Posterior cingulate gyrus (tissue), 11 donors: ENCODE measurements at regions not wholly inside any gene's neighbourhood (a gene's known extent, or its start where the extent isn't known, plus 50 kb on each side); places are given as distances from the start of the nearest gene placed in this dataset.
"Not testable (repeated sequence)": the region's sequence is repeated elsewhere in the genome, so short reads cannot be mapped to it uniquely, and the experiment has no call there.

Experiments
- DNase-seq, 10 donors: peaks; one replicate each; pipeline versions ENCODE4 v3.0.0 to v3.0.0-alpha.2; 2020 to 2021; ENCODE audit warnings: mixed read lengths in 3 of 10
- intact Hi-C: fragments of 100-400 bp; cut with DNase I; formaldehyde crosslinking; loops from one replicate; pipeline ENCODE4 v1.15.1; 2023

DNA sequence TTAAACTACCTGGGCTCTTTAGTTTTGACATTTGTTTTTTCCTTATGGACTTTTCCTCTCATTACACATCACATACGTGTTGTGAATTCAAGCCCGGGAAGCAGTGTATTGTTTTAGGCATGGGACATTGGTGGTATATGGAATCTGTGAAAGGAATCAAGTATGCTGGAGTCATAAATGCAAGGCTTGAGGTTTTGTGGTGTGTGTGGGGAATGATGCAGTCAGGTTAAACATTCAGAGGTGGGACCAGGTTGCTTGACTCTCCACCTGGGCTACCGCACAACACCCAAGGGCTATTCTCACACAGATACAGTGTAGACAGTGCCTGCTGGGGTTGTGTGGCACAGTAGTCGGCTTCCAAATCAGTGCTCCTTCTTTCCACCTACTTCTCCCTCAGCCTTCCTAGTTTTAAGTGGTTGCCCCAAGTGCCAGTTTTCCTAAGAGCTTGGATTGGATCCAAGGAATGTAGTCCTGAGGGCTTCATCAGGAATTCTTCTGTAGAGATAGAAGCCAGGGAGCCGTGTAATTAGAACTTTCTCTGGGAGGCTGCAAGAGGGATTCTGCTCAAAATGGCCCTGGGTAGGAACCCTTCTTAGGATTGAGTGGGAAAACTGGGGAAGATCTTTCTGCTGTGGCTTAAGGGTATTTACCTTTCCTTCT is 243.7 kb downstream of the C12orf75 start:
- DNase-seq: no peak
- intact Hi-C loops: no loop called here

DNA sequence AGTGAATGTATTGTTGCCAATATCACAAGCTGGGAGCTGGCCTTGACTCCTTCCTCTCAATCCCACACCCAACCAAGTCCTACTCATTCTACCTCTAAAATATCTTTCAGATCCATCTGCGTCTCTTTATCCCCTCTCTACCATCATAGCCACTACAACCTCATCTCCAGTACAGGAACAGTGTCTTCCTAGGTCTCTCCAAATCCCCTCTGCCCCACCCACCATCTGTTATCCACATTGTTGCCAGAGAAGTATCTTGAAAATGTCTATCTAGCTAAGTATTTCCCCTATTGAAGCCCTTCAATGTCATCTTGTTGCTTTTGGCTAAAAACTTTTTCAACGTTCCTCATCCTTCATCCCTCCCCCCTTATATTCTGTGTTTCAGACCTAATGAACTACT is 244.7 kb downstream of the C12orf75 start:
- intact Hi-C loops: no loop called here
- DNase-seq: no peak

- intact Hi-C loops: no loop called here
- DNase-seq: no peak
Observed at GRCh38 chr12:105576261-105576660, 245.8 kb downstream of the C12orf75 start.

DNA sequence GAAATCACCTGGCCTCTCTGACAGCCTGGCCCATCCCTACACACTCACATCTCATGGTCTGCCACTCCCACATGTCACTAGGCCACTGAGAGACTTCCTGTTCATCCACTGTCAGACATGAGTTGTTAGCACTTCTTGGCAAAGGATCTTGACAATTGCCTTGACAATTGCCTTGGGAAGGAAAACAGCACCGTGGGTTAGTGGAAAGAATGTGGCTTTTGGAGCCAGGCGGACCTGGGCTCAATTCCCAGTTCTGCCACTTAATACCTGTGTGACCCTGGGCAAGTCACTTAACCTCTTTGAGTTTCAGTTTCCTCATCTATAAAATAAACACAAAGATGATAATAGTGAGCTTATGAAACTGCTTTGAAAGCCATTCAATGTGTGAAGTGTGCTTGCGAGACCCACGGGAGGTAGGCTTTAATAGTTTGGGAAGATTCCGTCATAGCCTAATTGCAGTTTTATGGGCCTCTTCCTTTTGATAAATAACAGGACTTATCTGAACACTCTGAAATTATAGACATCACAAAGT is 250.4 kb downstream of the C12orf75 start:
- DNase-seq: no peak
- intact Hi-C loops: no loop called here

GRCh38 chr12:105581420-105581819 is 250.9 kb downstream of the C12orf75 start:
- intact Hi-C loops: no loop called here
- no peak for DNase-seq

DNA sequence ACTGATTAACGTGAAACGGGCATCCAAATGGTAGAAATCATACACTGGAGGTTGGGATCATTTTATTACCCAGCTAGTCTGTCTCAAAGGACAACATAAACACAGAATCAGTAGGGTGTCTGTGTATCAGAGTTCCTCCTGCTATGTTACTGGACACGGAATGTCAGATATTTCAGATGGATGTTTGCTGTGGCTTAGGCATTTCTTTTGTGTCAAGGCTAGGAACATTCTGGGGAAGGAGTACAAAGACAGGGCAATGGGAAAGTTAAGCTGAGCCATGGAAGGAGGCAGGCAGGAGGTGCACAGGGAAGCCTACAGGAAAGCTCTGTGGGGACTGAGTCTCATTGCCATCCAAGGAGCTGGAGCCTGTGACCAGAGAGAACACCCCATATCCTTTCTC is 254.6 kb downstream of the C12orf75 start:
- no peak for DNase-seq
- intact Hi-C loops: no loop called here

GRCh38 chr12:105587237-105587636 is 256.7 kb downstream of the C12orf75 start:
- intact Hi-C loops: no loop called here
- DNase-seq: no peak

DNA sequence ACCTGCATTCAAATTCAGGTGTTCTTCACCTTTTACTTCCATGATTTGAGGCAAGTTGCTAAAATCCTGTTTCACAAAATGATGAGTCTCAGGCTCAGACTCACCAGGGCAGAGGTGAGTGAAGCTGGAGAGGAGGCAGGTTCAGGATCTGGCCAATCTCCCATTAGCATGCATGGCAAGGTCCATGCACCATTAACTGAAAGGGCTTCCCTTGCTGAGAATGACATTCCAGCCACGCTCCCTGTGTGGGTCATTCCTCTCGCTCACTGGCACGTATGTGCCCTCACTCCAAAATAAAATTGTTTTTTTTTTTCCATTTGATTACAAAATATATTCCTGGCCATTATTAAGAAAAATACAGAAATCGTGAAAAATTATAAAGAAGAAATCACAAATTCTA is 257.6 kb downstream of the C12orf75 start:
- no peak for DNase-seq
- intact Hi-C loops: no loop called here

- intact Hi-C loops: no loop called here
- no peak for DNase-seq
Observed at GRCh38 chr12:105590571-105590970, 260.1 kb downstream of the C12orf75 start.

GRCh38 chr12:105595440-105595839 is 264.9 kb downstream of the C12orf75 start:
- DNase-seq: no peak
- intact Hi-C loops: no loop called here

DNA sequence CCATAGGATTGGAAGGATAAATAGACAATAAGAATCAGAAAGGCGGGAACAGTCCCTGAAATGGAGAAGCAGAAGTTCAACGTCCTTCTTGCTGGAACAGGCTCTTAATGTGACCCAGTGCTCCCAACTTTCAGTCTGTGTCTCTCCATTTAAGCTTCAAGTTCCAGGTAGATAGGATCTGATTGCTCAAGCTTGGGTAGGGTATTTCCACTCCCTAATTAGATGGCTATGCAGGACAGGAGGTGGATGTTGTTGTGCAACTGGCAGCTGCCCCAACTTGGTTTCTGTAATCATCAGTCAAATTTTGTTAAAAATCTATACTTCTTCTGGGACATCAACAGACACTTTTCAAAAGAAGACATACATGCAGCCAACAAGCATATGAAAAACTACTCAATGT is 266.2 kb downstream of the C12orf75 start:
- intact Hi-C loops: no loop called here
- no peak for DNase-seq

GRCh38 chr12:105598031-105598430 is 267.5 kb downstream of the C12orf75 start:
- intact Hi-C loops: no loop called here
- DNase-seq: no peak

GRCh38 chr12:105600911-105601545 is 270.5 kb downstream of the C12orf75 start:
- intact Hi-C loops: no loop called here
- no peak for DNase-seq

- intact Hi-C loops, DNase-seq: not testable (repeated sequence)
Observed at GRCh38 chr12:105602312-105602711, 271.8 kb downstream of the C12orf75 start.

DNA sequence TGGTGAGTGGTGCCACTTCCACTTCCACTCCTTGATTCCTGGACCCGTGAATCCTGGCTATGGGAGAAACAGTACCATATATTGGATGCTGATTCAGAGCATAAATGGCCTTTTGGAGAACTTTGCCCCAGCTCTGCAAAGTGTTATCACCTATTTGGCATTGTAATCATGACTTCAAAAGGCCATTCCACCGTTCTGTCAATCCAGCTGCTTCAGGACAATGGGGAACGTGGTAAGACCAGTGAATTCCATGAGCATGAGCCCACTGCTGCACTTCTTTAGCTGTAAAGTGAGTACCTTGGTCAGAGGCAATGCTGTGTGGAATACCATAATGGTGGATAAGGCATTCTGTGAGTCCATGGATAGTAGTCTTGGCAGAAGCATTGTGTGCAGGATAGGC is 273.8 kb downstream of the C12orf75 start:
- intact Hi-C loops, DNase-seq: not testable (repeated sequence)

DNA sequence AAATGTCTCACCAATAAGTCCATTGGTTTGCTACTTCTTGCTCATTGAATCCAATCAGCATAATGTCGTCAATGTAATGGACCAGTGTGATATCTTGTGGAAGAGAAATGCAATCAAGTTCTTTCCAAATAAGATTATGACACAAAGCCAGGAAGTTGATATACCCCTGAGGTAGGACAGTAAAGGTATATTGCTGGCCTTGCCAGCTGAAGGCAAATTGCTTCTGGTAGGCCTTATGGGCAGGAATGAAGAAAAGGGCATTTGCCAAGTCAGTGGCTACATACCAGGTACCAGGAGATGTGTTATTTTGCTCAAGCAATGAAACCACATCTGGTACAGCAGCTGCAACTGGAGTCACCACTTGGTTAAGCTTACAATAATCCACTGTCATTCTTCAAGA is 276.1 kb downstream of the C12orf75 start:
- intact Hi-C loops, DNase-seq: not testable (repeated sequence)

DNA sequence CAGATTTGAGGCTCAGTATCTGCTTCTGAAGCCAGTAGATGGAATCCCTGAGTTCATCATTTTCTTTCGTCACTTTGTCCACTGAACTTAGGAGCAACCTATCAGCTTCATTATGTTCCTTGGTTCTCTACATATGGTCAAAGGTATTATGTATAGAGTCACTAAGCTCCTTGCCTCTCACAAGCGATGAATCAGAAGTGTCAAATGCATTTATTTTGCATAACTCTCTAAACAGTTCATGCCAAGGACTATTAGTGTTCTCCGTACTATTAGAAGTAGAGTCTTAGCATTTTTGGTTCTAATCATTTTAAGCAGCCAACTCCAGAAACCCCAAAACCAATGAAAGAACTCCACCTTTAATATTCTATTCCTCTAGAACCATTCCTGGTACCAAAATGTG is 278.5 kb downstream of the C12orf75 start:
- intact Hi-C loops, DNase-seq: not testable (repeated sequence)

DNA sequence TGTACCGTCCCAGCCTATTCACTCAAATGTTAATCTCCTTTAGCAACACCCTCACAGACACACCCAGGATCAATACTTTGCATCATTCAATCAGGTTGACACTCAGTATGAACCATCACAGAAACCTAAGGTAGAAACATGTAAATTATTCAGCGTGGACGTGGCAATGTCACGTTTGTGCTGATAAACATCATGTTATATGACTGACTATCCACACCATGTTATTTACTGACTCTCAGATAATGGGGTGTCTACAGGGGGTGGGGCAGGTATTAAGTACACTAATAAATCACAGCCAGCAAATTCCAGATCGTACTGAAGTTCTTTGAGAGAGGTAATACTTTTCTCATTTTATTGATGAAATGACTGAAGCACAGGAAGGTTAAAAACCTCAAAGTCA is 280.0 kb downstream of the C12orf75 start:
- no peak for DNase-seq
- intact Hi-C loops: no loop called here

- intact Hi-C loops: no loop called here
- no peak for DNase-seq
Observed at GRCh38 chr12:105611340-105611739, 280.8 kb downstream of the C12orf75 start.

DNA sequence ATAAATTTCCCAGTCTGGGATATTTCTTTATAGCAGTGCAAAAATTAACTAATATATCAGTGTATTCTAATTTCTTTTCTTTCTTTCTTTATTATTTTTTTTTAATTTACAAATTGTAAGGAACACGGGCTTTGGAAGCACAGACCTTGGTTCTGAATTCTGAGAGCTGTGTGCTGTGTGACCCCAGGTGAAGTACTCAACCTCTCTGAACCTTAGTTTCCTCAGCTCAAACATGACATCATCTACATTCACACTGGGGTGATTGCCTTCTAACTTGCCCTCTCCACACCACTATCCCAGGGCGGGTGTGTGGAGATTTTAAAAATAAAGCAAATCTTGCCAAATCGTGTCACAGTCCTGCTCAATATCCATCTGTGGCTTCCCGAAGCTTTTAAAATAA is 282.8 kb downstream of the C12orf75 start:
- DNase-seq: no peak
- intact Hi-C loops: no loop called here

- DNase-seq: no peak
- intact Hi-C loops: no loop called here
Observed at GRCh38 chr12:105613887-105614286, 283.4 kb downstream of the C12orf75 start.

DNA sequence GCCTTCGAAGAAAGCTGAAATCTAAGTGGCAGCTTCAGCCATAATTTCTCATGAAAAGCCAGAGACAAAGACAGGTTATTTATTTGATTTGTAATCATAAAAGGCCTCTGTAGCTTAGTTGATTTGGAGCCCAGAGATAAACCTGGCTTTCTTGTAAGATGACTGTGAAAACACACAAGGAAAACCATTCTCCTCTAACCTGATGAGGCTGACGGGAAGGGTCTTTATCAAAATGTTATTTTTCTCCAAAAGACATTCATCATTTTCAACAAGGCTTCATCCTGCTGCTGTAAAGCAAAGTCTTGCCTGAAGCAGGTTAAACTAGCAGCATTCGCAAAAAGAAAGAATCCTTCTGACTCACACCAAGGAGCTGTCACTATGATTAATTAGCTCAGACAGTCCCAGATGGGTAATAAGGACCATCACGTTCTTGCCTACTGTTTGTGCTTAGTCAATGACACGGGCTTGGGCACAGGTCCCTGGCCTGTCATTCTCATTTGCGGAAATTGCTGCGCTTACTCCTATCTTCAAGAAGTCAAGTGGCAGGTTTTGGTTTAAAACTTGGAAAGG is 286.6 kb downstream of the C12orf75 start:
- intact Hi-C loops: no loop called here

More for the DNA sequence above, 286.6 kb downstream of the C12orf75 start:
- DNase-seq: no peak
